ENCODE measurements at regions not wholly inside any gene's neighbourhood (a gene's known extent, or its start where the extent isn't known, plus 50 kb on each side); places are given as distances from the start of the nearest gene placed in this dataset.
"Not testable (repeated sequence)": the region's sequence is repeated elsewhere in the genome, so short reads cannot be mapped to it uniquely, and the experiment has no call there.

DNA sequence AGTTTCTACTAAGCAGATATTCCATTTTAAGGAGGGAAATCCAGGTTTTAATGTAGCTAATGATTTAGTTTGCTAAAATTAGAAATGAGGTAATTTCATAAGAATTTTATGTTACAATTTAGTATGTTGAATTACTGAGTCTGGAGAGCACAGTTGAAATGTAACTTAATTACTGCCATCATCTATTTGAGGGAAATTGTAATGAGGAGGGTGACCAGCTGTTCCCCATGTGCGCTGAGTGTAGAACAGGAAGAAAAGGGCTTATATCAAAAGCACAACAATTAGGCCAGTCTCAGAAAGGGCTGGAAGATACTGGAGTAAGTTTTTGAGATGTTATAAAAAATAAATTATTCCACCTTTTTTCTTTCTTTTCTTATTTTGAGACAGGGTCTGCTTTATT, 735.1 kb upstream of the GOT2 start:
- DNase-seq = no peak
- peaks cover 3% of the 10 kb centered on the region for H3K4me1 Mint-ChIP-seq
- H3K27me3 Mint-ChIP-seq = no peaks in the 10 kb centered on the region
- H3K4me3 Mint-ChIP-seq = no peak overlapping the region
- no peaks in the 10 kb centered on the region for H3K9me3 Mint-ChIP-seq
- H3K36me3 Mint-ChIP-seq = no peaks in the 10 kb centered on the region
- no peak overlapping the region for H3K27ac Mint-ChIP-seq

DNA sequence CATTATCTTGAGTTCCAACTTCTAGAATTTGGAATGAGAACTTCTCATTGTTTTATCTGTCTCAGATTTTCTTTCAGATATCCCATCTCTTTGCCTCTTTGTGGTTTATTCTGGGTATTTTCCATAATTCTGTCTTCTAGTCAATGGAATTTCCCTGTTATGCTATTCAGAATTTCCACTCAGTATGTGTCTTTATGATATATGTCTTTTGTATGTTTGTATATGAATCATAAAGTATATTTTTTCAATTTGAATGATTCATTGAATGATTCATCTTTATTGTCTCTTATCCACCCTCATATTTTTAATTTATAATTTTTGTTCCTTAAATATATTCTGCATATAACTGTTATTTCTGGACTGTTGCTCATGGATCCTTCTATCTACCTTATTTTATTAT, 729.7 kb upstream of the GOT2 start:
- no peaks in the 10 kb centered on the region for H3K27me3 Mint-ChIP-seq

DNA sequence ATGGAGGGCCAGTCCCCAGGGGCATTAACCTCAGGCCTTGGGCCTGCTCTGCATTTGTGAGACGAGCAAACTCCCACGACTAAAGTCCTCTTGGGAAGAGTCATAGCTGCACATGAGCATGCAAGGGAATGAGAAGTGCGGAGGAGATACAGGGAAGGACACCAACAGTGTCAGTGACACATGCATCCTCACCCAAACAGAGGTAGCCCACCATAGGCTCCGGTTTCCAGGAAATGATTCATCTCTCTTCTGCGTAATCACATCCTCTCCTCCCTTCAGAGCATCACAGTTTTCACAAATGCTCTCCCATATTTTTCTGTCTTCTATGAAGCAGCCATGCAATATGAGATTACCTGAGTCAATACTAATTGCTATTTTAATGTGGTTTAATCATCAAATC, 725.7 kb upstream of the GOT2 start:
- Mint-ChIP-seq H3K36me3 (no peaks in the 10 kb centered on the region), H3K4me3 (no peak overlapping the region), H3K27ac (no peak overlapping the region), H3K27me3 (no peaks in the 10 kb centered on the region), H3K4me1 (peaks cover 3% of the 10 kb centered on the region), H3K9me3 (no peaks in the 10 kb centered on the region)
- DNase-seq = no peak

More for the DNA sequence above, 729.7 kb upstream of the GOT2 start:
- Mint-ChIP-seq H3K4me3 (no peak overlapping the region), H3K4me1 (peaks cover 3% of the 10 kb centered on the region), H3K36me3 (no peaks in the 10 kb centered on the region), H3K9me3 (no peaks in the 10 kb centered on the region), H3K27ac (no peak overlapping the region)
- no peak for DNase-seq

DNA sequence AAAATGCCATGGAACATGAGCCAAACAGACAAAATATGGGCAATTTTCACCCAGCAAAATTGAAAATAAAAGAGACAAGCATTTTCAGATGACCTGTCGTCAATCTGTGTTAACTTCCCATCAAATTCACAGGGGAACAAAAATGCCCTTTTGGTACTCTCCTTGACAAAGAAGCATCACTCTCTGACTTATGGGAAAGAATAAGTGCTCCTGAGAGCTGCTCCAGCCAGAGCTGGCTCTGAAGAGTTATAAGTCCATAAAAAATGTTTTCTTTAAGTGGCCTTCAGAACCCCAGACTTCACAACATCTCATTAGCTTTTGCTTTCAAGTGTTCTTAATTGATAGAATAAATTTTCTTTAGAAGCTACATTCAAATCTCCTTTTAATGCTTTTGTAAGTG, 721.4 kb upstream of the GOT2 start:
- peaks cover 7% of the 10 kb centered on the region for H3K27me3 Mint-ChIP-seq
- no peak overlapping the region for H3K4me3 Mint-ChIP-seq
- H3K36me3 Mint-ChIP-seq = no peaks in the 10 kb centered on the region
- H3K27ac Mint-ChIP-seq = no peak overlapping the region
- H3K9me3 Mint-ChIP-seq = peaks cover 2% of the 10 kb centered on the region
- DNase-seq = no peak
- no peaks in the 10 kb centered on the region for H3K4me1 Mint-ChIP-seq

DNA sequence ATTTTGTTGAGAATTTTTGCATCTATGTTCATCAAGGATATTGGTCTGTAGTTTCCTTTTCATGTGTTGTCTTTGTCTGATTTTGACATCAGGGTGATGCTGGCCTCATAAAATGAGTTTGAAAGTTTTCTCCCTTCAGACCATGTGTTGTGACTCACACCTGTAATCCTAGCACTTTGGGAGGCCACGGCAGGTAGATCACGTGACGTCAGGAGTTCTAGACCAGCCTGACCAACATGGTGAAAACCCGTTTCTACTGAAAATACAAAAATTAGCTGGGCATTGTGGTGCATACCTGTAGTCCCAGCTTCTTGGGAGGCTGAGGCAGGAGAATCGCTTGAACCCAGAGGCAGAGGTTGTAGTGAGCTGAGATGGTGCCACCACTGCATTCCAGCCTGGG, 716.4 kb upstream of the GOT2 start:
- H3K9me3 Mint-ChIP-seq, H3K36me3 Mint-ChIP-seq, H3K27ac Mint-ChIP-seq, H3K4me1 Mint-ChIP-seq, DNase-seq, H3K4me3 Mint-ChIP-seq, H3K27me3 Mint-ChIP-seq: not testable (repeated sequence)

DNA sequence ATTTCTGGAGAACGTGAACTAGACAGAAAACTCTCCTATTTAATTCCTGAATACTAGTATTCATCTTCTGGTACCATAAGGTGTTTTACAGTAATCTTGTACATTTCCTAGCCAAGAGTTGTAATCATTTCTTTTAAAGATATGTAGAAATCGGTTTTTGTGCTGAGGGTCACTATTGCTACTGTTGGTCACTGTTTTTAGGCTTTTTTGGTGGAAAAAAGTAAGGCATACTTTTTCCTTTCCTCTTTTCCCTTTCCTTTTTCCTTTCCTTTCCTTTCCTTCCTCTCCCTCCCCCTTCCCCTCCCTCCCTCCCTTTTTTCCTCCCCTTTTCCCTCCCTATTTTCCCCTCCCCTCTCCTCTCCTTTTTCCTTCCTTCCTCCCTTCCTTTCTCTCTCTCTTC, 706.4 kb upstream of the GOT2 start:
- peaks cover 2% of the 10 kb centered on the region for H3K9me3 Mint-ChIP-seq
- no peaks in the 10 kb centered on the region for H3K4me1 Mint-ChIP-seq
- no peak for DNase-seq
- no peaks in the 10 kb centered on the region for H3K27me3 Mint-ChIP-seq
- no peak overlapping the region for H3K4me3 Mint-ChIP-seq
- no peaks in the 10 kb centered on the region for H3K36me3 Mint-ChIP-seq
- H3K27ac Mint-ChIP-seq = no peak overlapping the region

DNA sequence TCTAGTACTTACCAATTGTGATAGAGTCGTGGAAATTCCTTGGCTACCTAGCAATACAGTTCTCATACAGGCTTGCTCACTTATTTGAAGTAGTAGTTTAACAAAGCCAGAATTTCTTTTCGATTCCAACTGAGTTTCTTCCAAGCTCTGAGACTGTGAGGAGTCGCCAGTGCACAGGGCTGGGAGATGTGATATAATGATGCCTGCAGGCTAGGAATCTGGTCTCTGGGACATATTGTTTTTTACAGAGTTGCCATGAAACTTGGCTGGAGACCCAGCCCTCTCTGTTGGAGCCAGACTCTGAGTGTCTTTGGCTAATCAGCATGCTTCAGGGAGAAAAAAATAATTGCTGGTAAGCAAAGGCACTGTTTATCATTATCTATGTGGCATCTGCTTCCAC, 698.8 kb upstream of the GOT2 start:
- H3K27me3 Mint-ChIP-seq = no peaks in the 10 kb centered on the region
- no peaks in the 10 kb centered on the region for H3K4me1 Mint-ChIP-seq
- no peak for DNase-seq
- H3K4me3 Mint-ChIP-seq = no peak overlapping the region
- H3K27ac Mint-ChIP-seq = no peak overlapping the region
- no peaks in the 10 kb centered on the region for H3K9me3 Mint-ChIP-seq
- no peaks in the 10 kb centered on the region for H3K36me3 Mint-ChIP-seq

DNA sequence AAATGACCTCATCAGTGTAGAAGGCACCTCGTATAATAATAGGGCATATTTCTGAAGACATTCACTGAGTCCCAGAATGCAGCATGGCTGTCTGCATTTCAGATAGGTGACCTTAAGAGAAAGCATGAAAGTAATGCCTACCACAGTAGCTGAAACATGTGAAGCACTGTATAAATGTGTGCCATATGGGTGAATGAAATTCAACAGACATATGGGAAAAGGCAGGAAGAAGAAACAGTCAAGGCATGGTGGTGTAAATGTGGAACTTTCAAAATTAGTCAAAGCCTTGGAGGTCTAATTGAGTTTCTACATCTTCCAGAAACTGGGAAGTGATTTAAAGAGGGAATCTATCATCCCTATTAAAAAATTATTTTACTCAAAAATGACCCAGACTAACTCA, 698.2 kb upstream of the GOT2 start:
- Mint-ChIP-seq H3K4me3 (no peak overlapping the region), H3K4me1 (no peaks in the 10 kb centered on the region), H3K36me3 (no peaks in the 10 kb centered on the region), H3K27me3 (no peaks in the 10 kb centered on the region), H3K27ac (no peak overlapping the region), H3K9me3 (no peaks in the 10 kb centered on the region)
- DNase-seq = no peak

DNA sequence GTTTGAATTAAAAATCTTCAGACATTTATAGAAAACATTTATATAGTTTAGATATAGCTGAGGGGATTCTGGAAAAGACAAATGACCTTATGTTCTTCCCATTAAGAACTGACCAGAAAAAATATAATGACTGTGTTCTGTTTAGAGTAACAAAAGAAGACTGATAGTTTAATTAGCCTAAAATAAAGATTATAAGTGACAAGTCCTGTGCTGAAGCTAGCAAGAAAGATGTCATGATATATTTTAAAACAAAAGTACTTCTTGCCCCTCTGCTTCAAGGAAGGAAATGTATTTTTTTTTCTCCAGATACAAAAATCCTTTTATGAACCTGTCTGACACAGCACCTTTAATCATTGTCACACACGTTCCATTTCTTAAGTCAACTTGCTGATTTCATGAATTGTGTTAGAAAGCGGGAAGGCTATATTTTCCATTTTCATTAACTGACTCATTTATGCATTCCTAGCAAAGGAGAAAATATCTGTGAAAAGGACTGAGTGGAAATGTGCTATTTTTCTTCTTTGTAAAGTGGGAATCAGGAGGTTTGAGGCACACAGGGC, 690.7 kb upstream of the GOT2 start:
- H3K4me1 Mint-ChIP-seq = no peaks in the 10 kb centered on the region
- peaks cover 3% of the 10 kb centered on the region for H3K27me3 Mint-ChIP-seq
- no peak overlapping the region for H3K4me3 Mint-ChIP-seq
- no peak overlapping the region for H3K27ac Mint-ChIP-seq
- H3K36me3 Mint-ChIP-seq = no peaks in the 10 kb centered on the region
- no peak for DNase-seq
- H3K9me3 Mint-ChIP-seq = no peaks in the 10 kb centered on the region

DNA sequence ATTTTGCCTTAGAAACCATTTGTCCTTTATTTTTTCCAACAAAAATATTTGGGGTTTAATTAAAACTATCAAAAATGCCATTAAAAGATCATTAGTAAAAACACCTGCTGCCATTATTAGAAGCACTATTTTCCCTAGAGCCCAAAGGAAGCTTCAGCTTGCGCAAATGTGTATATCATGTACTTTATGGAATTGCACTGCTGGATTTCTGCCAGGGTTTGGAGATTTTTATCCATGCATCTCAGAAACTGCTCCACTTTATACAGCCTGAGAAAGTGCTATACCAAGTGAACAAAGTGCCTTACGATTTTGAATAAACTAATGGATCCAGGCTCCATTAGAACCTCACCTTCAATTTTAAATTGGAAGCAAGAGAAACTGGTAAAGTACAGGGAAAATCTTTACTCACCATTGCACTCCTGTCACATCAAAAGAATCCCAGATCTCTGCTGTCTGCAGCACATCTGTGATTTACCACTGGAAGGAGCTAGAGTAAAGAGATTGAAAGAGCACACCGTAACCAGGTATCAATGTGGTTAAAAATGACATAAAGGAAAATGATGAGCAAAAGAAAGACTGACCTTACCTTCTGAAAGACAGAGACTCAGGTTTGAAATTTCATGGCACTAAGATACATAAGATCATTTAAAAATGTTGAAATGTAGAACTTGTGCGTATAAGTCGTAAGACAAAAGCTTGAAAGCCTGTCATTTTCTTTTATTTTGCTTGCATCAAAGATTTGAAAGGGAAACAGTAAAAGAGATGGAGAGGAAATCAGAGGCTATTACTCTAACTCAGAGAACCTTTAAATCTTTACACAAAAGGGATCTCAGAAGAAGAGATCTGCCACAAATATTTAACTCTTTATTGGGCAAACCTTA, 678.1 kb upstream of the GOT2 start:
- H3K27me3 Mint-ChIP-seq = no peaks in the 10 kb centered on the region
- H3K9me3 Mint-ChIP-seq = no peaks in the 10 kb centered on the region
- no peak overlapping the region for H3K27ac Mint-ChIP-seq
- H3K36me3 Mint-ChIP-seq = no peaks in the 10 kb centered on the region
- H3K4me3 Mint-ChIP-seq = no peak overlapping the region
- DNase-seq = no peak
- H3K4me1 Mint-ChIP-seq = no peaks in the 10 kb centered on the region

DNA sequence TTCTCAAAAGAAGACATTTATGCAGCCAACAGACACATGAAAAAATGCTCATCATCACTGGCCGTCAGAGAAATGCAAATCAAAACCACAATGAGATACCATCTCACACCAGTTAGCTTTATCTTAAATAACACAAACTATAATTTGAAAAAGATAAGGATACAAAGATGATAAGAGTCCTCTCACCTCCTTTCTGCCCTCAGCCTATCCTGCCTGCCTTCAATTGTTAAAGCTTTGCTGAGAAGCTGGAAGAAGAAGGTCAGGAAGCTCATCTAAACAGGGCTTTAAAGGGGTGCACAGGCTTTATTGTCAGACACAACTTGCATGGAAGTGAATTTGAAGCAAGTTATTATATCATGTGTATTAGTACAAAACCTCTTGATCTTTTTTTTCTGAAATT, 676.3 kb upstream of the GOT2 start:
- H3K27ac Mint-ChIP-seq = no peak overlapping the region
- no peaks in the 10 kb centered on the region for H3K36me3 Mint-ChIP-seq
- no peaks in the 10 kb centered on the region for H3K27me3 Mint-ChIP-seq
- DNase-seq = no peak
- H3K9me3 Mint-ChIP-seq = no peaks in the 10 kb centered on the region
- H3K4me3 Mint-ChIP-seq = no peak overlapping the region
- H3K4me1 Mint-ChIP-seq = no peaks in the 10 kb centered on the region

DNA sequence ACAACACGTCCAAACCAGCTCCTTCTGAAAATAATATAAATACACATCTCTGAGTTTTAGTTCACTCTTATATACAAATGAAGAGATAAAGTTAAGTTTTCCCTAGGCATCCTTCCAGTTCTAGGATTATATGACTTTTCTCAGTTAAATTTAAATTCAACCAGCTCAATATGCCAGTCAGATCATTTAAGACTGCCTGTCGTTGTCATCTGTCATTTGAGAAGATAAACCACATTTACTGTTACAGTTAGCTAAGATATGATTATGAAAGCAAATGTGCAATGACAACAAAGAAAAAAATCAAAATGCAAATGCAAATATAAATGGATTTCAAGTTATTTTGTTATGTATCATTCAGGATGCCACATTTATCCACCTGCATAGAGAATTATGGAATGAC, 671.7 kb upstream of the GOT2 start:
- no peak for DNase-seq
- no peaks in the 10 kb centered on the region for H3K4me1 Mint-ChIP-seq
- H3K27me3 Mint-ChIP-seq = no peaks in the 10 kb centered on the region
- no peaks in the 10 kb centered on the region for H3K9me3 Mint-ChIP-seq
- H3K4me3 Mint-ChIP-seq = no peak overlapping the region
- H3K36me3 Mint-ChIP-seq = no peaks in the 10 kb centered on the region
- H3K27ac Mint-ChIP-seq = no peak overlapping the region

DNA sequence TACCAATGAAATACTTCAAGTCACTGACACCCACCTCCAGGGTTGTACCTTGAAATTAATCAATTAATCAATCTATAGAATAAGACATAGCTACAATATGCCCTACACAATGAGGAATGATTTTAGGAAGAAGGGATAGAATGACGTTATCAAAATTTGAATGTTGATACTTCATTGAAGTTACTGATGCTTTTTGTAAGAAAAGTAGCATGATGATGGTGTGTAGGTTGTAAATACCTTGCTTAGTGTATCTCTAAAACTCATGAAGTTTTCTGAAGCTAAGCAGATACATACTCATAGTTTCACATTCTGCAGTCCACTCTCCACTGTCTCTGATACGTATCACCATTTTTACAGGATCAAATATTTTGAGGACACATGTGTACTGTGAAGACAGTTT, 670.4 kb upstream of the GOT2 start:
- H3K4me1 Mint-ChIP-seq = no peaks in the 10 kb centered on the region
- no peaks in the 10 kb centered on the region for H3K27me3 Mint-ChIP-seq
- no peak overlapping the region for H3K27ac Mint-ChIP-seq
- H3K36me3 Mint-ChIP-seq = no peaks in the 10 kb centered on the region
- H3K9me3 Mint-ChIP-seq = no peaks in the 10 kb centered on the region
- no peak for DNase-seq
- H3K4me3 Mint-ChIP-seq = no peak overlapping the region

DNA sequence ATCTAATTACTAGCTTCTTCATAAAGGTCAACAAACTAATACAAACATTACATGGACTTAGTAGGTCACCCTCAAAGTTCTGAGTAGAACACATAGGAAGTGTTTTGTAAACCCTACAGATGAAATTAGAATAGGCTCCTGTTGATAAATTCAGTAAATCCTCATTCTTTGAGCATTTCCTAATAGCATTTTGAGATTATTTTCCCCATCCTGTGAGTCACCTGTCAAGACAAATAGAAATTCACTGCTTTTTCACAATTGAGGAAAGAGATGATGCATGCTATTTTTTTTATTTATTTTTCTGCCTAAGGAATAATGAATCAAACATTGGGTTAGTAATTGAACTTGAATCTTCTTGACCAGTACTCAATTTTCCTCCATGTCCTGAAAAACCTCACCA, 666.7 kb upstream of the GOT2 start:
- Mint-ChIP-seq H3K4me1 (no peaks in the 10 kb centered on the region), H3K36me3 (no peaks in the 10 kb centered on the region)

DNA sequence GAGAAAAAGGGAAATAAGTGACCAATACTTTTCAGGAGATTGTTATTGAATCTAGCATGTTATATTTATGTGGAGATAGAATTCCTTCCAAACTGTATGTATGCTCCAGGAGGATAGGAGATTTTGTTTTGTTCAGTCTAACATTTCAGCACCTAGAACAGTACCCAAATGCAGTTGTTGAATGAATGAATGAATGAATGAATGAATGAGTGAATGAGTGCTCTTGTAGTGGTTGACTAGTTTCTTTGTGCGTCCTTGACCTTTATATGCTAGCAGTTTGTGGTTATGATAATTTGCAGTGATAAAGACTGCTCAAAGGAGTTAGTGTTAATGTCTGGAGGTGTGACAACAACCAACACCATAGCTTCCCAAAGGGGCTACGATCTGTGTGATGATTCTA, 663.5 kb upstream of the GOT2 start:
- H3K27me3 Mint-ChIP-seq = peaks cover 3% of the 10 kb centered on the region
- no peak overlapping the region for H3K27ac Mint-ChIP-seq
- H3K36me3 Mint-ChIP-seq = no peaks in the 10 kb centered on the region
- no peak overlapping the region for H3K4me3 Mint-ChIP-seq
- H3K9me3 Mint-ChIP-seq = no peaks in the 10 kb centered on the region
- no peak for DNase-seq
- no peaks in the 10 kb centered on the region for H3K4me1 Mint-ChIP-seq

More for the DNA sequence above, 666.7 kb upstream of the GOT2 start:
- H3K9me3 Mint-ChIP-seq = no peaks in the 10 kb centered on the region
- no peak overlapping the region for H3K4me3 Mint-ChIP-seq
- no peak for DNase-seq
- no peaks in the 10 kb centered on the region for H3K27me3 Mint-ChIP-seq
- no peak overlapping the region for H3K27ac Mint-ChIP-seq

DNA sequence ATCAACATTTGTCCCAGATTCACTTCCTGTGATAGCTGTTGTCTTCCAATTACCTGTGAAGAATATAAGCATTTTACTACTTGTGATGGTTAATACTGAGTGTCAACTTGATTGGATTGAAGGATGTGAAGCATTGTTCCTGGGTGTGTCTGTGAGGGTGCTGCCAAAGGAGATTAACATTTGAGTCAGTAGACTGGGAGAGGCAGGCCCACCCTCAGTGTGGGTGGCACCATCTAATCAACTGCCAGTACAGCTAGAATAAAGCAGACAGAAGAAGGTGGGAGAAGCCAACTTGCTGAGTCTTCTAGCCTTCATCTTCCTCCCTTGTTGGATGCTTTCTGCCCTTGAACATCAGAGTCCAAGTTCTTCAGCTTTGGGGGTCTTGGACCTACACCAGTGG, 660.4 kb upstream of the GOT2 start:
- DNase-seq = no peak
- H3K4me1 Mint-ChIP-seq = no peaks in the 10 kb centered on the region
- no peaks in the 10 kb centered on the region for H3K9me3 Mint-ChIP-seq
- no peak overlapping the region for H3K4me3 Mint-ChIP-seq
- H3K27ac Mint-ChIP-seq = no peak overlapping the region
- H3K27me3 Mint-ChIP-seq = peaks cover 3% of the 10 kb centered on the region
- no peaks in the 10 kb centered on the region for H3K36me3 Mint-ChIP-seq

Data from activated naive CD8-positive, alpha-beta T cell treated with anti-CD3 and anti-CD28 coated beads for 36 hours (primary cell).